ENCODE measurements at regions not wholly inside any gene's neighbourhood (a gene's known extent, or its start where the extent isn't known, plus 50 kb on each side); places are given as distances from the start of the nearest gene placed in this dataset.

DNA sequence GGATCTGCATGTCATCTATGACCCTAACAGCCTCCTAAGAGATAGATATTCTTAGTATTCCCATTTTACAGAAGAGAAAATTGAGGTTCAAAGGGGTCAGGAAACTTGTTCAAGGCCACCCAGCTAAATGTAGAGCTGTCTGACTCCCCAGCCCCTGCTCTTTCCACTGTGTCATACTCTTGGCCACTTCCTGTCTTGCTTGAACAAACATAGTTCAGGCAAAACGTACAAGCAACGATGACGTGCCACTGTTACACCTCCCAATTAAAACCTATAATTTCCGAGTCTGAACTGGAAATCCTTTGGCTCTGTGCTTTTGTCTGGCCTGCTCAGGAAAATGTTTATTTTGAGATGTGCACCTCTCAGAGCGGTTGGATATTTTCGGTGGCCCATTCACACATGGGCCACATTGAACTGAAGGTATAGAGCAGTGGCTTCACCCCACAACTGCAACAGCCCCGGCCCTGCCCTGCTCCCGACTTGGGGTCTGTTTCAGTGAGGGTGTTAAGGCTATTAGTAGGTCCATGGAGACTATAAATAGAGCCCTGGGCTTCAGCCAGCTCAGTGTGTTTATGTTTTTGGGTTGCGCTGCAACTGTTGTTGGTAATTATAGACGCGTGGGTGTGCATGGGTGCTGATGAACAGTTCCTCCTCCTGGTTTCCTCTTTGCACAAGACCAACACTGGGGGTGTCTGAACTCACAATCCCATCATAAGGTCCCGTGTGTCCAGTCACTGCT is 172.3 kb upstream of the ADO start:
- DNase-seq = no peak

DNA sequence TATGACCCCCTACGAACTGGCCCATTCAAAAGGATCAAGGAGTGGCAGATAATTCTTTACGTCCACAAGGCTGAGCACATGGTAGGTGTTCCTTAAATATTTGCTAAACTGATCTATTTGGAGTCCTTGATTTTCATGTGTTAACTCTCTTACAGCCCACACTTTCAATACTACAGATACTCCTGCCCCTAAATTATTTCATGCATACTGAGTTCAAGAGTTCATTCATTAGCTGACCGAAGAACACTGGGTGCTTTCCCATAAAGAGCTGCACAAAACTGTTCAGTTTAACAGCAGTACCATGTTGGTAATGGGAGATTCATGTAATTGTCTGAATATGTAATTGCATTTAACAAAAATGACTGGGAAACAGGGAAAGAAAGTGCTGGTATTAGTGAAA is 170.5 kb upstream of the ADO start:
- DNase-seq = no peak

DNA sequence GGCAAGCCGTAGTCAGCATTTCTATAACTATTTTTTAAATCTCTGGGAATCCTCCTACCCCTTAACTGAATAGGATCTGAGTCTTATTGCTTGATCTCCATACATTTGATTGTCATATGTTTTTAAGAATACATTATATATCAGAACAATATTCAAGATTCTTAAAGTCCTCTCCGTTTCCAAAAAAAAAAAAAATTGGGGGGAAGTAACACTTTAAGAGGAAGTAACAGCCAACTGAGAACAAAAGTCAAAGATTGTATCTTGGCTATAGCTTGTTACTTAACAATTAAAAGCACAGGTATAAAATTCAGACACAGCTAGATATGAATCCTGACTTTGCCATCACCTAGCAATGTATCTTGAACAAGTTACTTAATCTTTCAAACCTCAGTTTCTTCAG is 169.9 kb upstream of the ADO start:
- no peak for DNase-seq

DNA sequence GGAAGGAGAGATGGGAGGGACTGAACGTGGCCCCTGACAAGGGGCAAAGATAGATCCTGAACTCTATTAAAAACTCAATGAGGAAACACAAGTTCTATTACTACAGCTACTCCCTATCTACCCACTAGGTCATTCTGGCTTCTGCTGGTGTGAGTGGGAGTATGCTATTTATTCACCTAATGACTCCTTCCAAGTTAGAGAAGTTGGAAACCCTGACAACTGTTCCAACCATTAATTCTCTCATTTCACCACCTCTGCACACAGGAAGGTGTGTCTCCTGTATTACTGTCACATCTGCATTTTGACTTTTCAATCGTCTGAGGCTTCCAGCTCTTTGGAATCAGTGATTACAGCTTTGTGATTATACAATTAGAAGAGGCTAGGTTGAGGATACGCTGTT is 169.4 kb upstream of the ADO start:
- no peak for DNase-seq

DNA sequence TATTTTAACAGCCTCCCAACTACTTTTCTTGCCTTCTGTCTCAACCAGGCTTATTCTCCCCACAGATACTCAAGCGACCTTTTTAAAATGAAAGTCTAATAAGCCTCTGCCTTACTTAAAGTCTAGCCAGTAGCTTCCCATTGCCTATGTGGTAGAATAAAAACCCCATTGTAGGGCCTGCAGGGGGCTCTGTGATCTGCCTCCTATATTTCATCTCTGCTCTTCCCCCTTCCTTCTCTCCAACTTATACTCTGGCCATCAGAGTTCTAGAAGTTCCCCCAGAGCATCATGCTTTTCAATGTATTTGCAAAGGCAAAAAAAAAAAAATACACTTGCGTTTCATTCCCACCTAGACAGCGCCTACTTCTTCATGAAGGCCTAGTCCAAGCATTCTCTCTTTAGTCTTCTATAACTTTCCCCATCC is 167.7 kb upstream of the ADO start:
- no peak for DNase-seq

DNA sequence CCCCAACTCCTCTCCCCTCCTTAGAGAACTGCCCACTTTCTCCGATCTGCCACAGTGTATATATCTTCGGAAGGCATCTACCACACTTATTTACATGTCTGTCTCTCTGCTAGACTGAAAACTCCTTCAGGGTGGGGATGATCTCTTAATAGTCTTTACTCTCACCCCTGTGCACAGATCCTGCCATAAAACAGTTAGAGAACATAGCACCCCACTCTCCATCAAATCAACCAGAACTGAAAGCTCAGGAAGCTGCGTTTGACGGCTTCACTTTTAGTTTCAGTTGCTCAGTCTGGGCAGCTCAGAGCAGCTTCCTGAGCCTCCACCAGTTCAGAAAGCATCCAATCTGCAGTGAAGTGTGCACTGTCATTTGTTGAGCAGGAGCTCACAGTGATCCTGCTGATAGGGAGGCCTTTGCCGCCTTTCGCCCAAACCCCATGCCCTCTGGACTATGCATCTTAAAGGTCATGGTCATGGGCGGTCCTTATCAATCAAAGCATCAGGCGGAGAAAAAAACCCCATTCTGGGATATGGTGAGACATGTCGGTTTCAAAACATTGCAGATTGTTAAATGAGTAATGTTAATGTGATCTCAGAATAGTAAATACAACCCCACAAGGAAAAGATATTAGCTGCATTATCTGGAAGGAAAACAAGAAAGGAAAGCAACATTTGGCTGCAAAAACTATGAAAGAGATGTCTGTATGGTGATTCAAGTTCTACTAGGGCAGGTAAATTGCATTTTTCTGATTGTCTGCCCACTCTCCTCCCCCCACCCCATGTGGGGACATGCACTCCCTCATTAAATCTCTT is 167.1 kb upstream of the ADO start:
- no peak for DNase-seq

DNA sequence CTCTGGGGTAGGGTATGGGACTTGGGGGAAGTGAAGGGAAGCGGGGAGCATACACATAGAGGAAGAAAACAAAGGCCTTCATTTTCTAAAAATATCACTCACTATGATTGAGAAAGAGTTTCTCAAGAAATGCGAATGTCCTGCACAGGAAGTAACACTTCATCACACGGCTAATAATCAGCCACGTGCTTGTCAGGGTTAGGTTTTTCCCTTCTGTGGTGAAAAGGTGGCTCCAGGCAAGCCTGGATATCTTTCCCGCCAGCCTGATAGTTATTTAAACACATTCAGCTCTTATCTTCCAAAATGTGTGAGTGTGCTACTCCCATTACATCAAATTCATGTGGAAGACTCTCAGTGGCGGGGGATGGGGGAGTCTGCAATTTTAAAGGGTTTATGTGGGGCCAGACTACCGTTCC is 166.4 kb upstream of the ADO start:
- no peak for DNase-seq

DNA sequence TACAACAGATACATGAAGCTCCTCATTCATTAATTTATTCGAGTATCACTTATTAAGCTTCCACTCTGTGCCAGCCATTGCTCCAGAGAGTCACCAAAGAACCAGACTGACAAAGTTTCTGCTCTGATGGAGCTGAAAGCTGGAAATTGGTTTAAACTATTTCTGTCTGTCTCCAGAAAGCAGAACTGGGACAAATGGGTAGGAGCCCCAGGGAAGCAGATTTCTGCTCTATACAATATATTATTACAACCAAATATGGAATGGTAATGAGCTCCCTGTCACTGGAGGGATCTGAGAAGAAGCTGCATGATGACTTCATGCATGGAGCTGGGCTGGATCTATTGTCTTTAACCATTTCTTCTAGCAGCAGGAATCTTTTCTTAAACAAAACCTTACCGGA is 165.4 kb upstream of the ADO start:
- DNase-seq = no peak

DNA sequence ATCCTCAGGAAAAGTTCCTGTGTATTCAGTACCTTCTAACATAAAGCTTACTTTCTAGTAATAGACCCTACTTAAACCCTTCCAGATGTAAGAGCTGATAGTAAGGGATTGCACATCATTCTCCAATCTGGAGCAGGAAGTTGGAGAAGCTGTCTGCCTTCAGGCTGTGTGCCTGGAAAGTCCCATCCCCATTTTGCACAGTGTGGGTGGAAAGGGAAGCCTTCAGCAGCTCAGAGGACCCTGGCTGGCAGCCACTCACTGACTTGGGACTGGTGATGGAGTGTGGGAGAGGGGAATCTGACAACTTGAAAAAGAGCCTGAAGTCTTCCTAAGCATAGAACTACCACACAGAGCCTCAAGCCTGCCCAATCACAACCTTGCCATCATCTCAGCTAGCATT is 164.1 kb upstream of the ADO start:
- DNase-seq = no peak

DNA sequence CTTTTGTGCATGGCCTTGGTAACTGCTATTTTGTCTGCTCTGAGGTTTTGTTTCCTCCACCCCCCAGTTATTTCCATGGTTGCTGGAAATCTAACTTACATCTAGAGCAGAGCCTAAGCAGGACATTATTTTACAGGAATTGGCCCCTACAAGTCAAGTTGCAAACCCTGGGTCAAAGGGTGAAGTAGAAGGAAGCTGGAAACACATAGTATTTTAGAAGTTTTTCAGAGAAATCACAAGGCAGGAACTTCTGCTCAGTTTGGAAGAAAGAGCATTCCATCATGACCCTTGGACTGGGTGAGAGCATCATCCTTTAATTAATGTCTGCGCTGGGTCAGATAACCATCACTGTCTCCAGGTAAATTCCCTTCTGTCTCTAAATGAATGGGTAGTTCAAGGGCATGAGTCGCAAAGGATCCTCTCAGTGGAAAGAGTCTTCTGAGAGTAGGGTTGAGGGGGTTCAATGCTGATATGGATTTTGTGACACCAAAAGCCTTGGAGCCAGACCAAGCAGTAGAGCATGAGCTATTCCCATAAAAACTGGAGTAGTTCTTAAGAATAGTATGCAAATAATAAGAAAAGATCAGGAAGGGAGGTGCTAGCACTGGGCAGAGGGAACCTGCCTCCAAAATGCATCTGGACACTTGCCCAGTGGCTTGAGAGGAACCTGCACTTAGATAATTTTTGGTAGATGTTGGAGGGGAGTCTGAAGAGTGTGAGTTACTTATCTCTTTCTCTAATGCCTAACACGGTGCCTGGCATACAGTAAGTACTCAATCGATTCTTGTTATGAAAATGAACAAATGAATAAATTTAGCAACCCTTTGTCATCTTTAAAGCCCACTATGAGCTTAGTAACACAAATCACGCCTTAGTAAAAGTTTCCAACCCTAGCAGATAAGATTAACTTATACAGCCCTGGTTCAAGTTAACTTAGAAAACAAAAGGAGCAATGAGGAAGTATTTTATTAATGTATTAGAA is 160.6 kb upstream of the ADO start:
- DNase-seq = no peak

DNA sequence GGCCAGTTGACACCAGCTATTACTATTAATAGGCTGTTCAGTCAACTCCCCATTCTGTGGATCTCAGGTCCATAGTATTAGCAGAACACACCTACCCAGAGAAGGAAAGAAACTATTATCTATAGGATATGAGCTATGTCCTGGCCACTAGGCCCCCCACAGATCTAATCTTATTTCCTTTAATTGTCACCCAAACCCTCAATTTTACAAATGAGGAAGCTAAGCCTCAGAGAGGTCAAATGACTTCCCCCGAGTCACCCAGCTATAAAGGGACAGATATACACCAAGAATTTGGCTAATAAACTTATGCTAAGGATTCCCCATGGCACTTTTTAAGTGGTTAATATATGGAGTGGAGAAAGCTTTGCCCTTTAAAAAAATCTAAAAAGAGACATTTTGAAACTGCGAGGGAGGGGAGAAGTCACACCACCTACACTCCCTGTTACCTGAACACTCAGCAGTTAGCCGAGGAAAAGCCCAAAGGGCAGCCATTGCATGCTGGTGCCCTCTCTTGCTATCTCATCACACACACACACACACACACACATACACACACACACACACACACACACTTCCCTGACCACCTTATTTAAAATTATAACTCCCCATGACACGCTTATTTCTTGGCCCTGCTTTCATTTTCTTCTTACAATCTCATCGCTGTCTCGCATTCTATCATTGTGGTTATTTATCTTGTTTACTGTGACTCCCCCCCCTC is 157.0 kb upstream of the ADO start:
- no peak for DNase-seq

DNA sequence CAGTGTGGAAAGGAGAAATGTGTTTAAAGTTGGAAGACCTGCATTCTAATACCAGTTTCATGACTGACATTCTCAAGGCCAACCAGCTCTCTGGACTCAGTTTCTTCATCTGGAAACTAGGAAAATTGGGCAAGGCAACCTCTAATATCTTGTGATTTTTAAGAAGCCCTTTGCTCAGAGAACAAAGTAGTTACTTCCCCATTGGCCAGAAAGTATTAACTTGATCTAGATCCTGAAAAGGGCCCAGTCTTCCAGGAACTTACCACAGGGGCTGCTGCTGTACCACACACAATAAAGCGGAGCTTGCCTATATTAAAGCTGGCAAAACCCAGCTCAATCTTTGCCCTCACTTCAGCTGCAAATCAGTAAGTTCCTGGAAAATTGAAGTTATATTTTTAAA is 155.6 kb upstream of the ADO start:
- DNase-seq = no peak

DNA sequence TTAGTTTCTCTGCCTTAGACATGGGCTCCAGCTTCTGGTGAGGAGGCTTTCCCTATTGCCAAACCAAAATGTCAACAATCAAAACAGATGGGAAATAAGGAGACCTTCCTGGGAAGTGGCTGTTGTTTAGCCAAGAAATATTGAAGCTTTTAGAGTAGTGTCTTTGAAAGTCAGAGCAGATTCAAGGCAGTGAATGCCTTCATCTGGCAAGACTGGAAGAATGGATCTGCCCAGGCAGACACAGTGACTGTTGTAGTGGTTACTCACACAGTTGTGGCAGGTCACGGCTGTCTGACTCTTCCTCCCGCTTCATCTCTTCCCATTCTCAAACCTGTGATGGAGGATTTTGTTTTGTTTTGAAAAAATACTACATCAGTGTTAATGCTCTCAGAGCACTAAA is 154.1 kb upstream of the ADO start:
- DNase-seq = no peak

DNA sequence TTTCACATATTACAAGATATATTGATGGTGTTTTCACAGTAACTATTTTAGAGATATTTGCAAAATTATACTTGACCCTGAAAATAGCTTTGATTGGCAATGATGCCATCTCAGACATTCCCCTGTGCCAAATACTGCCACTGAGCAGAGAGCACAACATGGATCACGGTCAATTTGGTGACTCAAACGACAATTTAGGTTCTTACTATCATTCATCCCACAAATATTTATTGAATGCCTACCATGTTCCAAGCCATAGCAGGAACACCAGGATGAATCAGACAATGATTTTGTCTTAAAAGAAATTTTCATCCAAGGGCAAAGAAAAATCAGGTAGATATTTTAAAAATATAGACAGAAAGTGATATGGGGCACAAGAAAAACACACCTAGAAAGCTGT is 153.2 kb upstream of the ADO start:
- DNase-seq = no peak

DNA sequence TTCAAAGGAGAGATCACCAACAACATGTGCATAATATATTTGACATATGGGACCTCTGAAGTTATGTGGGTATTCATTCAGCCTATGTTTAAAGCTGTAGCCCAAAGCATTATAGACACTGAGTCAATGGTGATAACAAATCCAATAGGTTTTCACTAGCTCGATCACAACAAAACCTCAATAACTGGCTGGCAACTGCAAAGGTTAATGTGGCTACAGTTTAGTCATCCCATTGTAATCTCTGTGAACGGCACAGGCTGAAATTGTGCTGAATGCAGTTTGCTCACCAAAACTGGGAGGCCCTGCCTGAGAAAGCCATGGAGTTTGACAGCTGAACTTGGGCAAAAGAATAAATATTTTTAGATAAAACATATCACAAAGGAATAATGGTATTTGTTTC is 152.4 kb upstream of the ADO start:
- no peak for DNase-seq

DNA sequence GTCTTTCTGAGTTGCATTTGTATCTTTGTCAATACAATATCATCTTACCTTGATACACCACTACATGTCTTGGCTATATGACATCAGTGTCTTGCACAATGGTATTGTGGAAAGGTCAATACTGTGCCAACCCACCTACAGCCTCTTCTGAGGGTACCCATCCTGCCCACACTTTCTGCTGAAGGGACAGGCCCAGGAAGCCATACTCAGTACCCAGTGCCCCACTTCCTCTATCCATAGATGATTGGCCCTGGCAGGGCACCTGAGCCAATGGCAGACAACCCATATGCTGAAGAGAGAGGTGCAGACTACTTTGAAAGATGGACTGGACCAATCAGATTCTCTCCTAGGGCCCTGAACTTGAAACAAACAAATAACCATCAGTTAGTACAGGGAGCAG is 152.0 kb upstream of the ADO start:
- DNase-seq = no peak

DNA sequence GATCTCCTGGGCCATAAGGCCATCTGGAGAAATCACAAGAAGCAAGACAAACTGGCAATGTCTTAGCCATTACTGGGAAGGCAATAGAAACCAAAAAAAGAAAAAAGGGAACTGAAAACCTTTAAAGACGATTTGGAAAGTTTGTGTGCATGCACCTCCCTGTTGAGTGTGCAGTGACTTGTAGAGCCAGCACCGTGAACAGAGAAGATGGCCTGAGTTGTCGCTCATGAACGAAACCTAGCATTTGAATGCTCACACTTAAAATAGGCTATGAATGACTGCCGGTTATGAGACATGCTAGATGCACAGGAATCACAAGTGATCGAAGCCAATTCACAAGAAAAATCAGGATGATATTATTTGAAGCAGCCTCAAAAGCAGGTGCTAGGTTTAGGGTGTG is 151.3 kb upstream of the ADO start:
- no peak for DNase-seq

DNA sequence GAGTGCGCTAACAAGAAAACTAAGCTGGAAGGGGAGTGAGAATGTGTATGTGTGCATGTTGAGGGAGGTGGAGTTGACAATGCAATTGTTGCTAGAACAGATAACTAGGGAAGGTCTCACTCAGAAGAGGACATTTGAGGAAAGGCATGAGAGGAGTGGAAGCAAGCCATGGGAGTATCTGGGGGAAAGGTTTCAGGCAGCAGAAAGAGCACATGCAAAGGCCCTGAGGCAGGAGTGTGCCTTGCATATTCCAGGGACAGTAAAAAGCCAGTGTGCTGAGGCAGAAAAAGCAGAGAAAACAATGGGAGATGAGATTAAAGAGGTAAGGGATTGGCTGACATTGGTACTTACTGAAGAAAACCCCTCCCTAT is 149.6 kb upstream of the ADO start:
- no peak for DNase-seq

DNA sequence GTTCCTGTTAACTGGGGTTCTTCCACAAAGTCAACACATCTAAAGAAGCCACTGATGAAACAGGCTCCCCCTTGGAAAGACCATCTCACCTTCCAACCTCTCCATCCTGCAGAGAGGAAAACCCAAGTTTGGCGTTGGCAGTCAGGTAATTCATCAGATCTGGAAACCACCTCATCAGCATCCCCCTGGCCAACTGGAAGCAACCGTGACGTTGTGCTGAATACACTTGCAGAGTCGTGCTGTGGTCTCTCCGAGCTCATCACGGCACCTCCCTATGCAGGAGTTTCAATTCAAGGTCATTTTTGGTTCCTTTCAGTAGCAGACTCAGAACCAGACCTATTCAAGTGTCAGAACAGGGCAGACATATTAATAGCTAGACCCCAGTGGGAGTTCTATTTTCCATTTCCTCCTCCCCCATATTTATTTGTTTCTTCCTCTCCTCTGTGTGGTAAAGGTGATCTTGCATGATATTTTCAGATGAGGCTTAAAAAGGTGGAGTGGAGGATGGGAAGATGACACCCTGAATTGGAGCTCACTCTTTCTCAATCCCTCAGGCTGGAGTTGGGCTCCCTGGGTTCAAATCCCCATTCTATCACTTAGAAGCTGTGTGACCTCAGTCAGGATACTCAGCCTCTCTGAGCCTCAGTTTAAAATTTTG is 149.1 kb upstream of the ADO start:
- DNase-seq = no peak

DNA sequence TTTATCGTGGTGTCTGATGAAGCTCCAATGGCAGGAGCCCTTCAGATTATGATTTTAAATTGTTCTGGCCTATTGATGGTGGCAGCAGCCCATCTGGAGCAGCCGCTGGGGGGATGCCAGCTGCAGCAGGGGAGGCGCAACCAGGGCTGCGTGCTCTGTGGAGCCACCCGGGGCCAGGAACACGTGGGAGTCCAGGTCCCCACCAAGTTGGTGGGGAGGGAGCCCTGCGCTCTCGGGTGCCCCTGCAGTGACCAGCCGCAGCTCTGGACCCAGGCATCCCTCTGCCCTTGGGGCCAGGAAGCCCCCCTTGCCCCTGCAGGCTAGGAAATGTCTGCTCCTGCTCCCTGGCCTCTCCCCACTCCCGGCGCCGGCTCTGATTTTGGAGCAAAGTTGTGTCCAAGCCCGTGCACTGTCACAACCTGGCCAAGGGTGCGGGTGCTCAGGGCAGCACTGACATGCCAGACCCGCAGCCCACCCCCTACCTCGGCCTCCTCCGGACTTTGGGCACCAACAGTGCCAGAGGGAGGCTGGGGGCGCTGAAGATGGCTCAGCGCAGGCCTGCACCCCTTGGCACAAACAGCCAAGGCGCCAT is 147.2 kb upstream of the ADO start:
- no peak for DNase-seq

DNA sequence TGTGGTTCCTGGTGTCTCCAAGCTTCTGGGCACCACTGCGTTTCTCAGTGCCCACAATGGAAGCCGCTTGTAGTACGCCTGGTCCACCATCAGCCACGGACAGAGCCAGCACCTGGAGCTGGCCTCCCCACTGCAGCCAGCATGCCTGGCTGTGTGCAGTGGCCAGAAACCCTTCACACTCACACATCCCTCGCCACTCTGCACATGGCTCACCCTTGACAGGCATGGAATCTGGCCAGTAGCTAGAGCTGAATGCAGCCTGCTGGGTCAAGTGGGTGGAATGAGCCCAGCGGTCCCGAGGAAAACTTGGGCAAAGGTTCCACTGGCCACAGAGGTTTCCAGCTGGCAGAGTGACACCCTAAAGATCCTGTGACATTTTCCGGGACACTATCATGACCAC is 146.0 kb upstream of the ADO start:
- DNase-seq = no peak

Data from right kidney (tissue), 1 donor.